HPDE6-E6E7 (cell line): ENCODE measurements at regions not wholly inside any gene's neighbourhood (a gene's known extent, or its start where the extent isn't known, plus 50 kb on each side); places are given as distances from the start of the nearest gene placed in this dataset.
A peak's percentile ranks its signal among the peaks of the same experiment; 100 is the strongest.
"Not testable (repeated sequence)": the region's sequence is repeated elsewhere in the genome, so short reads cannot be mapped to it uniquely, and the experiment has no call there.

ENCODE experiments used
- DNase-seq: peaks from one replicate; pipeline ENCODE4 v3.0.0; 2011; ENCODE audit warnings: missing footprints; ENCODE audit errors: extremely low spot score

DNA sequence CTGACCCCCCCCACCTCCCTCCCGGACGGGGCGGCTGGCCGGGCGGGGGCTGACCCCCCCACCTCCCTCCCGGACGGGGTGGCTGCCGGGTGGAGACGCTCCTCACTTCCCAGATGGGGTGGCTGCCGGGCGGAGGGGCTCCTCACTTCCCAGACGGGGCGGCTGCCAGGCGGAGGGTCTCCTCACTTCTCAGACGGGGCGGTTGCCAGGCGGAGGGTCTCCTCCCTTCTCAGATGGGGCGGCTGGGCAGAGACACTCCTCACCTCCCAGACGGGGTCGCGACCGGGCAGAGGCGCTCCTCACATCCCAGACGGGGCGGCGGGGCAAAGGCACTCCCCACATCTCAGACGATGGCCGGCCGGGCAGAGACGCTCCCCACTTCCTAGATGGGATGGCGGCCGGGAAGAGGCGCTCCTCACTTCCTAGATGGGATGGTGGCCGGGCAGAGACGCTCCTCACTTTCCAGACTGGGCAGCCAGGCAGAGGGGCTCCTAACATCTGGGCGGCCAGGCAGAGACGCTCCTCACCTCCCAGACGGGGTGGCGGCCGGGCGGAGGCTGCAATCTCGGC, 597.6 kb downstream of the ZEB2 start:
- DNase-seq: not testable (repeated sequence)

DNA sequence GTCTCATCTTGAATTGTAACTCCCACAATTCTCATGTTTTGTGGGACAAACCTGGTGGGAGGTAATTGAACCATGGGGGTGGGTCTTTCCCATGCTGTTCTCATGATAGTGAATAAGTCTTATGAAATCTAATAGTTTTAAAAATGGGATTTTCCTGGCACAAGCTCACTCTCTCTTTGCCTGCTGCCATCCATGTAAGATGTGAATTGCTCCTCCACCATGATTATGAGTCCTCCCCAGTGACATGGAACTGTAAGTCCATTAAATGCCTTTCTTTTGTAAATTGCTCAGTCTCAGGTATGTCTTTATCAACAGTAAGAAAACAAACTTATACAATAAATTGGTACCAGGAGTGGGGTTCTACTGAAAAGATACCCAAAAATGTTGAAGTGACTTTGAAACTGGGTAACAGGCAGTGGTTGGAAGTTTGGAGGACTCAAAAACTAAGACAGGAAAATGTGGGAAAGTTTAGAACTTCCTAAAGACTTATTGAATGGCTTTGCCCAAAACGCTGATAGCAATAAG, 601.4 kb downstream of the ZEB2 start:
- no peak for DNase-seq

DNA sequence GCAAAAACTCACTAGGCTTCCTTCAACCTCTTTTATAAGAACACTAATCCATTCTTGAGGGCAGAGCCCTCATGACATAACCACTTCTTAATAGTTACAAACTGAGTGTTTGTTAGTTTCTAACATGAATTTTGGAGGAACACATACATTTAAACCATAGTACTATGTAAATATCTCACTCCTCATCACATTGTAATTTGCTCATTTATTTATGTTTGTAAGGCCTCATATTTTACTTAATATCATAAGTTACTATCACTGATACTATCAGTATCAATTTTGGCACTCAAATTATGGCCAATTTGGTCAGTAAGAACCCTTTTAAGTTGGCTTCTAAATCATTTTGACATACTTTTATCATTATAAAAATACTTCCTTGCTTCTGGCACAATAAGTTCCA, 603.1 kb downstream of the ZEB2 start:
- DNase-seq: no peak

DNA sequence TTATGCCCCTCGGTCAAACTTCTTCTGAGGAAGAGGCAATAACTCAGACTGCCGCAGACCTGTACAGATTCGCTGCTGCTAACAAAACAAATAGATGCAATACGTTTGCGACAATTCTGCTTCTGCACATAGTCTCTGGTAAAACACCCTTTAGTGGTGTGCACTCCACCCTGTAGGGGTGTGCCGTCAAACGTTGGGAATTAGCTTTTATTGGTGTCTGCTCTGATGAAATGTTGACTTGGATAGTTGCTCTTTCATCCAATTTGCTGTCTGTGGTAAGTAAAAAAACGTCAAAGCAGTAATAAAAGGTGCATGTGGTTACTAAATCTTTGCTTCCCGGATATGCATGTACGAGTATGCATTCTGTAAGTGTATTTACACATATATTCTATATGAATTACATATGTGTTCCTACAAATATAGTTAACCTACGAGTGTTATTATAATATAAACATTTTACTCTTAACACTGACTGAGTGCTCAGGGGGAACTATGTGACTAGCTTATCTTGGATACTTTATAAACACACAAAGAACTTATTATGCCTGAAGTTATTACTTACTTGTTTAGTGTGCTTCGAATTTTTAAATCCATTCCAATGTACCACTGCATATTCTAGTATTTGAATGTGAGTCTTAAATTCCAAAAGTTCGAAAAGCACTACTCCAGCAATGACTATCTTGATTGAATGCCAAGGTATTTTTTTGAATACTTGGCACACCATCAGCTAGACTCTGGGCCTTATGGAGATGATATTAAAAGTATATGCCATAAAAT, 610.2 kb downstream of the ZEB2 start:
- DNase-seq: no peak

DNA sequence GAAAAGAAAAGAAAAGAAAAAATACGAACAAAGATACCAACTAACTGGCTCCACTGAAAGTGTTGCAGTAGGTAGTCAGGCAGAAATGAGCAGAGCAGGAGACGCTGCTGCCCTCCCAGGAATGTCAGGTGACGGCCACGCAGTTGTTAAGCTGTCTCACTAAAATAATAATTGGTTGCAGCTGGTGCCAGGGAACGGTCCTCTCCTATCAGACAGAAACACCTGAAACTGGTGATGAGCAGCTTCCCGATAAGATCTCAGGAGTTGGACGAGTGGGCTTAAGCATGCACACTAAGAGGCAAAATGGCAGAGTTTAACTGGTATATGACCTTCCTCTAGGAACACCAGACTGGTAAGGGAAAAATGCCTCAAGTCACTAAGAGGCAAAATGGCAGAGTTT, 611.1 kb downstream of the ZEB2 start:
- no peak for DNase-seq

DNA sequence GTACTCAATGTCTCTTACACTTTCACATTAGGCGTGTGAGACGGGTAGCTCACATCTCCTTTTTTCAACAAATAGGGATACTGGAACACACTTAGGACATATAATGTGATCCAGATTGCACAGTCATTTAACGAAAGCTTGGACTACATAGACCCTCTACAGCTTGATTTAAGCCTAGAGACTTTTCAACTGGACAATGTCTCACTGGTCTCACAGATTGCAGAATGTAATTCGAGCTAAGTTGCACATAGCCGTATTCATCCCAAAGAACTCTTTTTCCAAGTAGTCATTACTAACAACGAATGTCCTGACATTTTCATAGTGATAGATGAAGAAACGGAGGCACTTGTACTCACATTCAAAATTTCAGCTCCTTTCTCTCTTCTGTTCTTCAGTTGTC, 612.1 kb downstream of the ZEB2 start:
- no peak for DNase-seq

DNA sequence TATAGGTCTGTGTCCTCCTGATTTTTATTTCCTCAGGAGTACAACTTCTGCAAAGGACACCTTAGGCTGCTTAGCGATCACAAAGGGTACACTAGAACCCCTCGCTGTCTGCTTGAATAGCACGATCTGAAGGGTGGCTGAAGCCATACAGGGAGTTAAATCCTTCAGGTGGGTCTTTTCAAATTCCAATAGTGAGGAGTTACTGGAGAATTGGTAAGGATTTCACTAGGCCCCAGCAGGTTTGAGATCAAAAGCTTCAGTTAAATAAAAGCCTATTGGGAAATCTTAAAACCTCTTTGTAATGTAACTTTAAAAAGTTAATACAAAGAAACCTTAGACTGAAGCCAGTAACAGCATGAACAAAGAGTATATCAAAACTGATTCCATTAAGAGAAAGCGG, 613.1 kb downstream of the ZEB2 start:
- DNase-seq: no peak

DNA sequence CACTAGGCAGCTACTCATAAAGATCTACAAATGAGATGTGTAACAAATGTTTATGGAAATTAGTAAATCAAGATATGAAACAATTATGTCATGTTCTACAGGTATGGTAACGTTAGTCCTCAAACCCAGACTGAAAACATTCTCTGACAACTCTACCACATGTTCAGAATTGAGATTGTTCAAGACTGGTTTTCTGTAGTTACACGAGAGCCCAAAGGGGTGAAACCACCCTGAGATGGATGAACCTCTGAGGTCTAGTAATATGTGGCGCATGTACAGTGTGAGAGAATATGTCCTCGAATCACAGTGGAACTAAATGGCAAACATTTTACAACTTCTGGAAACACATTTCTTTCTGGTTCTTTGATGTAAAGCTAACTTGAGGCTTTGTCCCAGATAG, 614.3 kb downstream of the ZEB2 start:
- DNase-seq: no peak

DNA sequence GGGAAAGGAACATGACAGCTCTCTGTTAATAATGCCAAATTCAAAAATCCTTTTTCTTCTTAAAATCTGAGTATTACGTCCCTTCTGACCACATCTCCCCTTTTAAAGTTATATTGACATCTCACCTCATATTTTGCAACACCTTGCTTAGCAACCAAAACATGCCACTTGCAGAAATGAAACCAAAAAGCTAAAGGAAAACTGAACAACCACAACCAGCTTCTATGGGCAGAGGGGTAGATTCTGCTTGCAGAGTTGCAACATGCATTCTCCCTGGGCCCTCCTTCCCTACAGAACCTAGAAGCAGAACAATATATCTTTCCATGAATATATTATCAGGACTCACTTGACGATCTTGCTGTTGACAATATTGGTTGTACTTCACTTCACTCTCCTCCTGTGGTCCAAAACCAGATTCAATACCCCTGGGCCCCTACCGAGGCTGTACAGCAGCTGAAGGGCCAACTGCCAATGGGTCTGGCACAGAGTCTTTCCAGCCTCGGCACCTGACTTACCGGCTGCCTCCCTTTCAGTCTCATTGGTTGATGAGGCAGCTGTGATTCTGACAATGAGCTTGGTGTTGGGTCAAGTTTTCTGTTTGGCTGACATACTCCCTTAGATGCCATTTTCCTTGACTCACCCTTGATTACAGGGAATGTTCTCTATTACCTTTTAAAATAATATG, 616.6 kb downstream of the ZEB2 start:
- DNase-seq: no peak

DNA sequence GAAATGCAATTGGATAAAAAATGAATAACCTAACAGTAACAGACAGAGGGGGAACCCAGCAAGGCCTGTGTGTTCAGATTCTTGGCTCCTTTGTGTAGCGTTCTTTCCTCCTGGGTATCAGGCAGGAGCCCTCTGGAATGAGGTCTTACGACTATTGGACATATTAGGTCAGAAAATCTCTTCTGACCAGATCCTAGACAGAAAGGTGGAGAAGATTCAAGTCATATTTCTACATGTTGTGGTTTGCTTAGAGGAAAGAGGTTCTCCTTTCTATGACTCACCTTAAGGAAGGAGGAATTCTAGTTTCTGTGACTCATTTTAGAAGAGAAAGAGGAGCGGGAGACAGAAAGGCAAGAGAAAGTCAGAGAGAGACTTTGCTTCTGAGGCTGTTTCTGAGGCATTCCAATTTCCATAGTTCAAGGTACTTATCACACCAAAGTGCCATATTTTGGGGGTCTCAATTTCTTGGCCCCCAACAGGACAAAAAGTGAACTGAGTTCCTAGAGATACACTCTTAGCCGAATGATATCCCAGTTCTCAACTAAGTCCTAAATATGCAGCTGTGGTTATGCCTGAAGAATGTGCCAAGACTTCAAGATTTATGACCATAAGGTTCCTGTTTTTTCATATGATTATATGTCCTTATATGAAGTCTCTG, 618.6 kb downstream of the ZEB2 start:
- DNase-seq: peak; percentile 66

DNA sequence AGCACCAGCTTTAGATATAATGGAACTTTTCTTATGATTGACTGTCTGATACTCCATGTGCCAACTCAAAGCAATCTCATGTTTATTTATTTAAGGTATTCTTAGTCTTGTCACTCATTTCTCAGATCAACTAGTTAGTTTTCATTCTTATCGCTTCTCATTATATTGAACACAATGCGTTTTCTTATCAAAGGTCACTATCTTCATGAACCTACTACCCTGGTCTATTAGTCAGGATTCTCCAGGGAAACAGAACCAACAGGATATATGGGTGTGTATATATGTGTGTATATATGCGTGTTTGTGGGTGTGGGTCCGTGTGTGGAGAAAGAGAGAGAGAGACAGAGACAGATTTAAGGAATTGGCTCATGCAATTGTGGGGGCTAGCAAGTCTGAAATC, 619.9 kb downstream of the ZEB2 start:
- no peak for DNase-seq

DNA sequence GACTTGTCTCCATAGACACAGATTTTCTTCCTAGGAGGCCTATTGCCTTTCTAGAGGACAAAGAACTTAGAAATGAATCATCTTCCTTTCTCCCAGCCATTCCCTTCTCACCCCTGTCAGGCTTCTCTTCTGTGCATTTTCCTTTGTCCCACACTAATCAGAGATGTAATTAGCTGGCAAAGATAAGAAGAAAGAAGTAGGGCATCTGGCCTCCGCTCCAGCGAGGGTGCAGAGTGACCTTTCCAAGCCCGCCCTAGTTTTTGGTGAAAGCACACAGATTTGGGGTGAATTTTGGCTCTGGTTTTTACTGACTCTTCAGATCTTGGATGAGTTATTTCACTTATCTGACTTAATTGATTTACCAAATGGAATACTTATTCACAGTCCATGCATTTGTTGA, 626.5 kb downstream of the ZEB2 start:
- DNase-seq: no peak

DNA sequence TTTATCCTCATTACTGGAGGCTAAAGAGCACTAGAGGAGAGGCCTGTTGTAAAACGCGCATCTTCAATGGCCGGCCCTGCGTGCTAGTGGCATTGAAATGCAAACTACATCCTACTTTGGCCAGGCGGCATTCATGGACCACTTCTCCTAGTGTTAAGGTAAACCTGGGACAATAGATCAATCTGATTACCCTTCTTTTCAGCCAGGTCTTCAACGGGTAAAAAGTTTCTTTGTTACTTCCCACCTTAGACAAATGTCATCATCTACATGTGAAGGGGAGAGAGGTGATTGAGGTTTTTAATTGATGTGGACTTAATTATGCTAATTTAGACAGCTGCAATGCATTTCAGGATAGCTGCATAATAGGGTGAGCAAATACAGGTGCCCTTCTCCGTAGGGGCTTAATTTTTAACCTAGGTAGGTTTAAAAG, 628.0 kb downstream of the ZEB2 start:
- DNase-seq: no peak

DNA sequence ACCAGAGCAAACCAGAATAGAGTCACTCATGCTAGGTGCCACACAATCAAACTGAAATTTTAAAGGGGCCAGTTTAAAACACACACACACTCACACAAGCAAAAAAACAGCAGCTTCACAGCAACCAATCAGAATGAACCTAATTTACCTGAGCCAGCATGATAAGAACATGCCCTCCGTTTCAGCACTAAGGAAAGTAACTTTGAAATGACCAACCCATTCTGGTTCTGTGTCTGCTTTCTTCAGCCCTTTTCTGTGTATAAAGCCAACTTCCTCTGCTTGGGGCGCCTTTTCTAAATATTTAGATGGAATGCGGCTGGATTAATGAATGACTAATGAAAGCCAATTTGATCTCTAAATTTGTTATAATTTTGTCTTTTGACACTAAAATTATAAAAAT, 629.1 kb downstream of the ZEB2 start:
- no peak for DNase-seq

DNA sequence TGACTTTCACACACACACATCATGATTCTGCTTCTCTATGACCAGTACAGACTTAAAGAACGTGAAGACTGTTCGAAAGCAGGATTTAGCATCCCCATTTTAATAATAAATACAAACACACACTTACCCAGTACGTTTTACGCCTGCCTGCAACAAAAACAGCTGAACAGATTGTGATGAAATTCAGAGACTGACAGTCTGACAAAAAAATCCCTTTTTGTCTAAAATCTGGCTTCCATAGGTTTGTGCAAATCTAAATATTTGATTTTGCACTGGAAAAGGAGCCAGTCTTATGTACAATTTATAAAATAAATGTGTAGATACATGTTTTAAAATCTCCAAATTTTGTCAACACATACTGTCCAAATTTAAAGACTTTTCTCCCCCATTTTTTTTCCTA, 630.7 kb downstream of the ZEB2 start:
- no peak for DNase-seq

DNA sequence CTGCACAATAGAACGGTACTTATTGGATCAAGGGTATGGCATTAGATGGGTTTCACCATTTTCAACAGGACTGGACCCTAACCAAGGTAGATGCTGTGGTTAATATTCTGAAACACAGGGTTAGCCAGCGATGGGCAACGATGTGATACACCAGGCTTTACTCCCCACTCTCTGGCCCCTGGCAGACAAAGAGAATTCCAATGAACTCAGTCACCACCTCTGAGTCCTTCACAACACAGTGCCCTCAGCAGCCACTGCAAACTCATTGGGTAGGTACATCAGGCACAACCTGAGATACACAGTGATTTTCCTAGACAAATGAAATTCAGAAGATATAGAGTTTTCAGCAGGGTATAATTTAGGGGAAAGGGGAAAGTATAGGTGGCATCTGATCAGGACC, 634.5 kb downstream of the ZEB2 start:
- no peak for DNase-seq

DNA sequence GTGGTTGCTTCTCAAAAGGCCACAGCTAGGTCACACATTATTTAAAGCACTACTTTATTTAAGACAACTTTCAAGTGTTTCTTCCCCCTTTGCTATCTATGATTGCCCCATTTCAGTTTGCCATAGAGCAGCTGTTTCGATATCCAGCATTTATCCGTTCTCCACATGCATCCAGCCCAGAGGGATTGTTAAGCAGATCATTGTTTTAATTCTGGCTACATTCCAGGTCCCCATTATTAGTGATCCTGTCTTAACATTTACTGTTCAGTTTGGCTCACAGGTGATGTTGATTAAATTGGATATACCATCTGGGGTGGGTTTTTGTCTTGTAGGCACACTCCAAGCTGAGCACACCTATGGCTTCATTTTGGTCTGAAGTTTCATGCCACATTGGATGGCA, 638.7 kb downstream of the ZEB2 start:
- no peak for DNase-seq

DNA sequence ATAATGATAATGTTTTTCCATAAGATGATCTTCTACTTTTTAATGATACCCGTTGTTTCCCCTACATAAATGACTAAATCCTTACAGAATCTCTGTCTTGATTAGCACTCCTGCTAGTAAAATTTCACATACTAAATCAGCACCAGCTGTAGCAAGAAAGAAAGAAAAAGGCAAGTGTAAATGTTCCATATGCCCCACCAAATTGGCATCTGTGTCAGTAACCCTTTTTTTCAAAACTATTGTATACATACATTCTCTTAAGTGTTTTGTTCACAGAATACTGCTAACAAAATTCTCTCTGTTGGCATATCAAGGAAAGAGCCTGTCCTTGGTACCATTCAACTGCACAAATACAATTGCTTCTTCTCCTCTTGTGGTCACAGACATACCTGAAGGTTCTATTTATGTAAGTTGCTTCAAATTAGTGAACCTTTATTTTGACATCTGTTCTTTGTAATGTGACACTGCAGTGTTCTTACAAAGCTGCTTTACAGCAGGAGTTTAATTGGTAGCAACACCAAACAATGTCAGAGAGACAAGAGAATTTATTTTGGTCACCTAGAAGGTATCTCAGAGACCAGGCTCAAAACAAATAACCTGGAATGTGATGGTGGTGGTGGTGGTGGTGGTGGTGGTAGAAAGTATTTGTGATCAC, 641.9 kb downstream of the ZEB2 start:
- no peak for DNase-seq

DNA sequence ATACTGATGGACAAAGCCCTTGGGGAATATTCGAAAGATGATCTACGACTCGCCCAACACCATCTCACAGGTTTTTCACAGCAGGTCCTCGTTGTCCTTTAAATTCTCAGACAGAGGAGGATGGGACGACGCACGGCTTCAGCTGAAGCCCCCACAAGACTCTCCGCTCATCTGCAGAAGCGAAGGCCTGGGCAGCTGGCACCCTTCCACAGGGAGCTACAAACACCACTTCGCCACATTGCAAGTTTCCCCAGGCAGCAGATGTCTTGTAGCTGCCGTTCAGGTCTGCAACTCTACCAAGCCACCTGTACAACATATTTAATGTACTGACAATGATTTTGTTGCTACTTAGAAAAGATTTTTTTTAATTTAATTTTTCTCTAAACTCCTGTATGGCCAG, 642.9 kb downstream of the ZEB2 start:
- DNase-seq: no peak

DNA sequence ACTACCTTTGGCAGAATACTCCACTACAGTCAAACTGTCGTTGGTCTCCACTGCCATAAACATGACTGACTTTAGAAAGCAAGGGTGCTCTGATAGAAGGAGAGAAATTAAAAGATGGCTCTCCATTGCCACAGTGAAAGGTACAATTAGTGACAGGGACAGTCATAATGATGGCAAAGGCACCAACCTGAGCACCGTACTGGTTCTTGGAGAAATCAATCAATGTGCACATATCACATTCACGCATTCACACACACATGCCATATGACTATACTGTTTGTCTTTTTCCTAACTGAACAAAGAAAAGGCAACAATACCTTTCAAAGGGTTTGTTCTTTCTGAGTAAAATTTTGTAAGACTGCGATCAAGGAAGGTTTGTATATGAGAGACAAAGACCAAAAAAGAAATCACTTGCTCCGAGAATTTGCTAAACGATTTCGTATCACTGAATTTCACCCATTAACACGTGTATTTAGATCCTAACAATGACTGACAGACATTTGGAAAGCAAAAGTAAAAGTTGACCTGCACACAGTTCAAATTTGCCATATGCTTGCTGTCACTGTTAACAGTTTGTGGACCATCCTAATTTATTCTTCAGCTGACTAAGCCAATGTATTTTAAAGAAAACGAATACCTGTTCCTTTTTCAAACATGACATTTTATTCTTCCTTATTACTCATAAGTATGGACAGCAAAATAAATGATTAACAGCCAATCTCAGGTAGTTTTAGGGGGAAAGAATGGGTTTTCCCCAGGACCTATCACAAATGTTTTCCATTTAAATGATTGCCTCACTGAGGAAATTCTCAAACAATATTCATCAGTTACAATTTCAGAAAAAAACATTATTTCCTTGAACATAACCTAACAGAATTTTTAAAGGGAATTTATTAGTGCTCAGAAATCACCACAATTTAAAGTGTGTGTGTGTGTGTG, 644.4 kb downstream of the ZEB2 start:
- DNase-seq: no peak

DNA sequence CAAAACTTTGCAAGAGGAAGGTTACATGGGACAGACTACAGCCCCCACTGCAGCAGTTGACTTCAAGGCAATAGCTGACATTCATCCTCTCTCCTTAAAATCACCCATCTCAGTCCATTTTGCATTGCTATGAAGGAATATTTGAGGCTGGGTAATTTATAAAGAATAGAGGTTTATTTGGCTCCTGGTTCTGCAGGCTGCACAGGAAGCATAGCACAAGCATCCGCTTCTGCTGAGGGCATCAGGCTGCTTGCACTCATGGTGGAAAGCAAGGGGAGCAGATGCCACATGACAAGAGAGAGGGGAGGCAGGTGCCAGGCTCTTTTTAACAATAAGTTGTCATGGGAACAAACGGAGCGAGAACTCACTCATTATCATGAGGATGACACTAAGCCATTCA, 646.0 kb downstream of the ZEB2 start:
- DNase-seq: no peak
